Parathyroid adenoma (tissue), 2 donors: ENCODE measurements at regions not wholly inside any gene's neighbourhood (a gene's known extent, or its start where the extent isn't known, plus 50 kb on each side); places are given as distances from the start of the nearest gene placed in this dataset.

ENCODE experiments used
- H2AFZ ChIP-seq: fragments of 300-600 bp; sonication (generic); one replicate; pipeline ENCODE4 v1.7.0; 2017; ENCODE audit warnings: antibody characterized with exemption, mild to moderate bottlenecking
- H3K27ac ChIP-seq: fragments of 300-600 bp; sonication (generic); one replicate; pipeline ENCODE4 v1.7.0; 2017
- H3K27me3 ChIP-seq: fragments of 300-600 bp; sonication (generic); one replicate; pipeline ENCODE4 v1.7.0; 2017; ENCODE audit warnings: low read length; ENCODE audit not compliant: control insufficient read depth, insufficient read depth
- H3K36me3 ChIP-seq: fragments of 300-600 bp; sonication (generic); one replicate; pipeline ENCODE4 v1.7.0; 2017; ENCODE audit warnings: low read length; ENCODE audit not compliant: control insufficient read depth, insufficient read depth
- H3K4me1 ChIP-seq: fragments of 300-600 bp; sonication (generic); one replicate; pipeline ENCODE4 v1.7.0; 2017; ENCODE audit warnings: control low read depth
- H3K4me2 ChIP-seq: fragments of 300-600 bp; sonication (generic); one replicate; pipeline ENCODE4 v1.7.0; 2017; ENCODE audit warnings: low read length
- H3K4me3 ChIP-seq: fragments of 300-600 bp; sonication (generic); one replicate; pipeline ENCODE4 v1.7.0; 2017; ENCODE audit warnings: low read depth, low read length
- H3K79me2 ChIP-seq: fragments of 300-600 bp; sonication (generic); one replicate; pipeline ENCODE4 v1.7.0; 2017; ENCODE audit warnings: control low read depth
- H3K9ac ChIP-seq: fragments of 300-600 bp; sonication (generic); one replicate; pipeline ENCODE4 v1.7.0; 2017; ENCODE audit warnings: mild to moderate bottlenecking
- H3K9me3 ChIP-seq: fragments of 300-600 bp; sonication (generic); one replicate; pipeline ENCODE4 v1.7.0; 2017; ENCODE audit warnings: low read length; ENCODE audit not compliant: control insufficient read depth
- CTCF ChIP-seq: fragments of 300-600 bp; sonication (generic); IDR thresholded peaks from one replicate; pipeline ENCODE4 v1.7.0; 2017; ENCODE audit warnings: antibody characterized with exemption, mild to moderate bottlenecking
- donor health status: primary hyperparathyroidism.

DNA sequence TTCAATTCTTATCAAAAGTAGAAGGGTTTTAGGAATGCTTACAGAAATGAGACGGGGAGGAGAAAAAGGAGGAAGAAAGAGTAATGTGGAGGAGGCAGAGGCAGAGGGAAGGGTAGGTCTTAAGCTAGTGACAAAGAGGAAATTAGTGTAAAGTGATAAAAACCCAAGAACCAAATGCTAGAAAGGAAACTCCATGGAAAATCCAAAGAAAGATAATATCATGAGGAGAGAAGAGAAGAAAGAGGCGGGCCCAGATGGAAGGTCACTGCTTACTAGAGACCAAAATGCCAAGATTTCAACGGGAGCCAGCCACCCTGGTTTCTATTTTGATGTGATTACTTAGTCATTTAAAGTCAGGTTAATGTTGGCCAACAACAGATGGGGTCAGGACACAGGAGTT lies 68.6 kb upstream of the IL12B start:
- no peak overlapping the region for H2AFZ ChIP-seq
- H3K27ac ChIP-seq, result no peak overlapping the region
- H3K9ac ChIP-seq, result no peak overlapping the region
- no peaks in the 10 kb centered on the region for H3K79me2 ChIP-seq
- H3K27me3 ChIP-seq, result no peaks in the 10 kb centered on the region
- H3K36me3 ChIP-seq, result no peaks in the 10 kb centered on the region
- H3K4me3 ChIP-seq, result no peak overlapping the region
- H3K4me1 ChIP-seq, result no peaks in the 10 kb centered on the region
- H3K4me2 ChIP-seq, result no peak overlapping the region
- H3K9me3 ChIP-seq, result no peaks in the 10 kb centered on the region
- TF ChIP-seq CTCF, result no peak

DNA sequence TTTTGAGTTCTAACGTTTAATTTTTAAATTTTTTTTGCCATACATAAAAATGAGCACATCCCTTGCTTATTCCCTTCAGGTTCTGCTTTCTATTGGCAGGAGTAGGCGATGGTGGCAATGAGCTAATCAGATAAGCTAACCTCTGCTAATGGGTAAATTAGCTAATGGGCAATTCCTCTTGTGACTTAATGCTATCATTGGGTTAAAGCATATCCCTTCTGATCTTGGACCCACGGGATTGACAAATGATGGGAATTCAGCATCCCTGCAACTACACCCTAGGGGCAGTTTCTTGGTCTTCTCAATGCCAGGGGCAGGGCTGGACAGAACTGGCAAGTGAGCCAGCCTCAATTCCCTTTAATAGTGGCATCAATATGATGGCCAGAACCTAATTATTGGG lies 70.2 kb upstream of the IL12B start:
- Histone ChIP-seq H3K9me3 (no peaks in the 10 kb centered on the region), H3K9ac (no peak overlapping the region), H2AFZ (no peak overlapping the region), H3K79me2 (no peaks in the 10 kb centered on the region), H3K4me2 (no peak overlapping the region), H3K4me1 (no peaks in the 10 kb centered on the region), H3K27me3 (no peaks in the 10 kb centered on the region), H3K36me3 (no peaks in the 10 kb centered on the region), H3K4me3 (no peak overlapping the region), H3K27ac (no peak overlapping the region)
- no peak for TF ChIP-seq CTCF

- Histone ChIP-seq H2AFZ (no peak overlapping the region), H3K4me2 (no peak overlapping the region), H3K36me3 (no peaks in the 10 kb centered on the region), H3K27me3 (no peaks in the 10 kb centered on the region), H3K27ac (no peak overlapping the region), H3K79me2 (no peaks in the 10 kb centered on the region), H3K9ac (no peak overlapping the region), H3K9me3 (no peaks in the 10 kb centered on the region), H3K4me3 (no peak overlapping the region), H3K4me1 (no peaks in the 10 kb centered on the region)
- no peak for TF ChIP-seq CTCF
These were observed 72.0 kb upstream of the IL12B start for GRCh38 chr5:159402311-159402710.

GRCh38 chr5:159402856-159403255 lies 72.6 kb upstream of the IL12B start:
- Histone ChIP-seq H3K27me3 (no peaks in the 10 kb centered on the region), H3K79me2 (no peaks in the 10 kb centered on the region), H3K4me1 (no peaks in the 10 kb centered on the region), H3K9ac (no peak overlapping the region), H2AFZ (no peak overlapping the region), H3K4me3 (no peak overlapping the region), H3K27ac (no peak overlapping the region), H3K9me3 (no peaks in the 10 kb centered on the region), H3K36me3 (no peaks in the 10 kb centered on the region), H3K4me2 (no peak overlapping the region)
- TF ChIP-seq CTCF, result no peak

GRCh38 chr5:159403906-159404681 lies 73.8 kb upstream of the IL12B start:
- Histone ChIP-seq H3K4me1 (no peaks in the 10 kb centered on the region), H2AFZ (no peak overlapping the region), H3K27ac (no peak overlapping the region), H3K79me2 (no peaks in the 10 kb centered on the region), H3K27me3 (no peaks in the 10 kb centered on the region), H3K9me3 (no peaks in the 10 kb centered on the region), H3K9ac (no peak overlapping the region), H3K36me3 (no peaks in the 10 kb centered on the region), H3K4me2 (no peak overlapping the region), H3K4me3 (no peak overlapping the region)
- TF ChIP-seq CTCF, result no peak
